Prostate gland (tissue), 2 donors: ENCODE measurements at regions not wholly inside any gene's neighbourhood (a gene's known extent, or its start where the extent isn't known, plus 50 kb on each side); places are given as distances from the start of the nearest gene placed in this dataset.

Source experiments
- POLR2A ChIP-seq: fragments of 450-650 bp; IDR thresholded peaks from one replicate; pipeline ENCODE4 v1.6.1; 2016; ENCODE audit warnings: antibody characterized with exemption, mild to moderate bottlenecking
- POLR2AphosphoS5 ChIP-seq: sonication (generic); formaldehyde crosslinking; IDR thresholded peaks from one replicate; pipeline ENCODE4 v1.6.1; 2017; ENCODE audit warnings: antibody characterized with exemption
- TF ChIP-seq, protein P1 (sequence below), 4 experiments: fragments of 200-600 bp in 2 of 4; fragments of 450-650 bp in 2 of 4; sonication (generic) in 2 of 4; IDR thresholded peaks; 1 replicate in 3 of 4; 2 replicates in 1 of 4; pipeline ENCODE4 v1.5.1; 2016 to 2019; ENCODE audit warnings: antibody characterized with exemption in 4 of 4, mild to moderate bottlenecking in 2 of 4, moderate library complexity in 2 of 4

DNA sequence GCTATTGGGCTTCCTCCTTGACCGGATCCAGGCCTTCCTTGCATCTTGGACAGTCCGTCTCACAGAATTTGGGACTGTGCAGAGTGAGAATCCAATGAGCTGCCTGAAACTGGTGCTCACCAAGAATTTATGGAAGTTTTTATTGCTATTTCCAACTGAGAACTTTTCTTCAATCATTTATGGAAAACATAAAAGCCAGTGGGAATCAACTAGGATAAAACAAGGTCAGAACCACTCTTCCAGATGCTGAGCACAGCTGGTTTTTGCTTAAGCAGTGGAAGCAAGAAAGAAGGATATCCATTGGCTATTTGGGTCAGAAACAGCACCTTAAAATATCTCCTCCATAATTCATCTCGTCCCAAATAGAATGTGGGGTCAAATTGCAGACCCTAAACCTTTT, 74.2 kb downstream of the CD83 start:
- TF ChIP-seq, protein P1, sequence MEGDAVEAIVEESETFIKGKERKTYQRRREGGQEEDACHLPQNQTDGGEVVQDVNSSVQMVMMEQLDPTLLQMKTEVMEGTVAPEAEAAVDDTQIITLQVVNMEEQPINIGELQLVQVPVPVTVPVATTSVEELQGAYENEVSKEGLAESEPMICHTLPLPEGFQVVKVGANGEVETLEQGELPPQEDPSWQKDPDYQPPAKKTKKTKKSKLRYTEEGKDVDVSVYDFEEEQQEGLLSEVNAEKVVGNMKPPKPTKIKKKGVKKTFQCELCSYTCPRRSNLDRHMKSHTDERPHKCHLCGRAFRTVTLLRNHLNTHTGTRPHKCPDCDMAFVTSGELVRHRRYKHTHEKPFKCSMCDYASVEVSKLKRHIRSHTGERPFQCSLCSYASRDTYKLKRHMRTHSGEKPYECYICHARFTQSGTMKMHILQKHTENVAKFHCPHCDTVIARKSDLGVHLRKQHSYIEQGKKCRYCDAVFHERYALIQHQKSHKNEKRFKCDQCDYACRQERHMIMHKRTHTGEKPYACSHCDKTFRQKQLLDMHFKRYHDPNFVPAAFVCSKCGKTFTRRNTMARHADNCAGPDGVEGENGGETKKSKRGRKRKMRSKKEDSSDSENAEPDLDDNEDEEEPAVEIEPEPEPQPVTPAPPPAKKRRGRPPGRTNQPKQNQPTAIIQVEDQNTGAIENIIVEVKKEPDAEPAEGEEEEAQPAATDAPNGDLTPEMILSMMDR (IDR thresholded peaks at IDR 0.05): no peak
- TF ChIP-seq POLR2AphosphoS5 (no peak), POLR2A (no peak)
